ENCODE measurements at regions not wholly inside any gene's neighbourhood (a gene's known extent, or its start where the extent isn't known, plus 50 kb on each side); places are given as distances from the start of the nearest gene placed in this dataset.

GRCh38 chr2:228801451-228801850 lies 469.6 kb downstream of the PID1 start:
- no peaks in the 10 kb centered on the region for H3K36me3 ChIP-seq (ENCODE audit: low read depth, low read length)
- BruUV-seq (replicated peaks) = no TSS peak
- no peaks in the 10 kb centered on the region for H3K79me2 ChIP-seq (ENCODE audit: low read length)
- no peak overlapping the region for H2AFZ ChIP-seq (ENCODE audit: low read length)
- ChIA-PET POLR2A (ENCODE audit: unreplicated experiment) (no interaction called here), CTCF (no interaction called here)
- H3K9ac ChIP-seq (ENCODE audit: low read length) = no peak overlapping the region
- no peak overlapping the region for H3K27ac ChIP-seq (ENCODE audit: low read length)
- no peaks in the 10 kb centered on the region for H3K4me1 ChIP-seq (ENCODE audit: insufficient read depth, low read length)
- H3F3A ChIP-seq (ENCODE audit: low read length, unreplicated experiment) = no peaks in the 10 kb centered on the region
- TF ChIP-seq EZH2phosphoT487 (IDR thresholded peaks at IDR 0.05; ENCODE audit: borderline replicate concordance, low read length) (no peak), EZH2 (IDR thresholded peaks at IDR 0.05; ENCODE audit: low read length, unreplicated experiment) (no peak), CTCF (conservative IDR thresholded peaks at IDR 0.05; ENCODE audit: low read depth, low read length) (no peak)
- no peak overlapping the region for H3K4me3 ChIP-seq (ENCODE audit: low read length)
- no peaks in the 10 kb centered on the region for H3K9me3 ChIP-seq (ENCODE audit: low read length)
- no peak overlapping the region for H3K4me2 ChIP-seq (ENCODE audit: low read length)
- ATAC-seq = no peak
- no peaks in the 10 kb centered on the region for H3K9me2 ChIP-seq (replicated peaks; ENCODE audit: low read length)
- no peaks in the 10 kb centered on the region for H4K20me1 ChIP-seq (ENCODE audit: low read length)
- H3K27me3 ChIP-seq (ENCODE audit: low read length) = peaks cover 23% of the 10 kb centered on the region; the same call in 1 of the 2 replicates
- intact Hi-C loops (cut with micrococcal nuclease) = no loop called here
- no peak for DNase-seq

GRCh38 chr2:228799208-228799588 lies 471.9 kb downstream of the PID1 start:
- Histone ChIP-seq H3K9me2 (replicated peaks; ENCODE audit: low read length) (no peaks in the 10 kb centered on the region), H3K4me2 (ENCODE audit: low read length) (no peak overlapping the region), H3K9ac (ENCODE audit: low read length) (no peak overlapping the region), H3K27ac (ENCODE audit: low read length) (no peak overlapping the region), H3K36me3 (ENCODE audit: low read depth, low read length) (no peaks in the 10 kb centered on the region), H3K4me3 (ENCODE audit: low read length) (no peak overlapping the region), H3K79me2 (ENCODE audit: low read length) (no peaks in the 10 kb centered on the region), H3K27me3 (ENCODE audit: low read length) (peaks cover 23% of the 10 kb centered on the region; the same call in 1 of the 2 replicates), H2AFZ (ENCODE audit: low read length) (no peak overlapping the region), H3K9me3 (ENCODE audit: low read length) (no peaks in the 10 kb centered on the region), H3K4me1 (ENCODE audit: insufficient read depth, low read length) (no peaks in the 10 kb centered on the region), H4K20me1 (ENCODE audit: low read length) (no peaks in the 10 kb centered on the region), H3F3A (ENCODE audit: low read length, unreplicated experiment) (no peaks in the 10 kb centered on the region)
- POLR2A ChIA-PET (ENCODE audit: unreplicated experiment) = no interaction called here
- intact Hi-C loops (cut with micrococcal nuclease) = no loop called here
- ATAC-seq (no peak), DNase-seq (no peak)
- TF ChIP-seq EZH2phosphoT487 (IDR thresholded peaks at IDR 0.05; ENCODE audit: borderline replicate concordance, low read length) (no peak), EZH2 (IDR thresholded peaks at IDR 0.05; ENCODE audit: low read length, unreplicated experiment) (no peak), CTCF (conservative IDR thresholded peaks at IDR 0.05; ENCODE audit: low read depth, low read length) (no peak)
- CTCF ChIA-PET = no interaction called here
- BruUV-seq (replicated peaks) = no TSS peak

- H3K9ac ChIP-seq (ENCODE audit: low read length) = no peak overlapping the region
- no peak for DNase-seq
- intact Hi-C loops (cut with micrococcal nuclease) = no loop called here
- H3K27me3 ChIP-seq (ENCODE audit: low read length) = peaks cover 23% of the 10 kb centered on the region; the same call in 1 of the 2 replicates
- no peaks in the 10 kb centered on the region for H3K9me2 ChIP-seq (replicated peaks; ENCODE audit: low read length)
- H3K4me2 ChIP-seq (ENCODE audit: low read length) = no peak overlapping the region
- CTCF ChIA-PET = no interaction called here
- no peaks in the 10 kb centered on the region for H4K20me1 ChIP-seq (ENCODE audit: low read length)
- BruUV-seq (replicated peaks) = no TSS peak
- no peak for ATAC-seq
- H3K4me1 ChIP-seq (ENCODE audit: insufficient read depth, low read length) = no peaks in the 10 kb centered on the region
- TF ChIP-seq EZH2phosphoT487 (IDR thresholded peaks at IDR 0.05; ENCODE audit: borderline replicate concordance, low read length) (no peak), CTCF (conservative IDR thresholded peaks at IDR 0.05; ENCODE audit: low read depth, low read length) (no peak)
- no peaks in the 10 kb centered on the region for H3K79me2 ChIP-seq (ENCODE audit: low read length)
- no peak overlapping the region for H2AFZ ChIP-seq (ENCODE audit: low read length)
- POLR2A ChIA-PET (ENCODE audit: unreplicated experiment) = no interaction called here
- no peak overlapping the region for H3K27ac ChIP-seq (ENCODE audit: low read length)
- no peaks in the 10 kb centered on the region for H3K36me3 ChIP-seq (ENCODE audit: low read depth, low read length)
- no peak overlapping the region for H3K4me3 ChIP-seq (ENCODE audit: low read length)
- no peaks in the 10 kb centered on the region for H3K9me3 ChIP-seq (ENCODE audit: low read length)
- no peaks in the 10 kb centered on the region for H3F3A ChIP-seq (ENCODE audit: low read length, unreplicated experiment)
These were observed 472.5 kb downstream of the PID1 start for GRCh38 chr2:228798458-228799207.
